Astrocyte of the spinal cord (primary cell): ENCODE measurements at regions not wholly inside any gene's neighbourhood (a gene's known extent, or its start where the extent isn't known, plus 50 kb on each side); places are given as distances from the start of the nearest gene placed in this dataset.

ENCODE experiments used
- DNase-seq: peaks from one replicate; pipeline ENCODE4 v3.0.0; 2011; ENCODE audit warnings: low read depth, low spot score
- H3K4me3 ChIP-seq: 2 replicates; pipeline ENCODE4 v1.5.1; 2011; ENCODE audit warnings: low read depth, mild to moderate bottlenecking, low read length, moderate library complexity
- CTCF ChIP-seq: IDR thresholded peaks from 2 replicates; pipeline ENCODE4 v1.5.1; 2012; ENCODE audit warnings: low read depth, mild to moderate bottlenecking, low read length, inconsistent platforms
- in situ Hi-C: cut with HindIII; loops from 2 replicates; pipeline ENCODE4 v1.10.0; 2017; ENCODE audit warnings: low sequenced_read_pairs

GRCh38 chr3:66565301-66565700, 64.5 kb upstream of the LRIG1 start:
- DNase-seq, result no peak
- TF ChIP-seq CTCF, result no peak
- no peak overlapping the region for H3K4me3 ChIP-seq
- in situ Hi-C loops, result no loop called here

GRCh38 chr3:66567077-66567476, 66.3 kb upstream of the LRIG1 start:
- DNase-seq, result peak; percentile 85
- no peak overlapping the region for H3K4me3 ChIP-seq
- no peak for TF ChIP-seq CTCF
- in situ Hi-C loops, result no loop called here

GRCh38 chr3:66572090-66572675, 71.4 kb upstream of the LRIG1 start:
- no peak for DNase-seq
- in situ Hi-C loops, result no loop called here
- H3K4me3 ChIP-seq, result no peak overlapping the region
- TF ChIP-seq CTCF, result no peak

- no peak overlapping the region for H3K4me3 ChIP-seq
- in situ Hi-C loops, result no loop called here
- DNase-seq, result no peak
- peak; percentile 29 for TF ChIP-seq CTCF
Measured at GRCh38 chr3:66572938-66573710, 72.3 kb upstream of the LRIG1 start.

GRCh38 chr3:66574091-66574490, 73.3 kb upstream of the LRIG1 start:
- TF ChIP-seq CTCF, result no peak
- no peak for DNase-seq
- H3K4me3 ChIP-seq, result no peak overlapping the region
- in situ Hi-C loops, result no loop called here

- DNase-seq, result no peak
- in situ Hi-C loops, result no loop called here
- TF ChIP-seq CTCF, result no peak
- no peak overlapping the region for H3K4me3 ChIP-seq
Measured at GRCh38 chr3:66577426-66578203, 76.8 kb upstream of the LRIG1 start.
